ENCODE measurements at regions not wholly inside any gene's neighbourhood (a gene's known extent, or its start where the extent isn't known, plus 50 kb on each side); places are given as distances from the start of the nearest gene placed in this dataset.

DNA sequence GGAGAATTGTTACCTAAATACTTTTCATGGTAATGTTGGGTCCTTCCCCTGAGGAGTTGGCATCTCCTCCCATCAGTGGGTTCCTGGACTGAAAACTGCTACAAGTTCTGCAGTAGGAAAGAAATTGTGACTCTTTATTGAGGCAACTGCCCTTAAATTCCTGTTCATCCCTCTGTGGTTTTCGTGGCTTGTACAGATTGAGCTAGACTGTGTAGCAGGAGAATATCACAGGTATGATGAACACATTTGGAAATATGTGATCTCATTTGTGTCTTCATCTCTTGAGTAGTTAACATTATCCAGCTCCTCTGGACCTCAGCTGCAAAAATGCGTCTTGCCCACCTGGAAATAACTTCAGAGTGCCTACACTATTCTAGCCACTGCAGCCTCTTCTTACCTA lies 390.6 kb downstream of the PTPRC start:
- TF ChIP-seq, protein P1, sequence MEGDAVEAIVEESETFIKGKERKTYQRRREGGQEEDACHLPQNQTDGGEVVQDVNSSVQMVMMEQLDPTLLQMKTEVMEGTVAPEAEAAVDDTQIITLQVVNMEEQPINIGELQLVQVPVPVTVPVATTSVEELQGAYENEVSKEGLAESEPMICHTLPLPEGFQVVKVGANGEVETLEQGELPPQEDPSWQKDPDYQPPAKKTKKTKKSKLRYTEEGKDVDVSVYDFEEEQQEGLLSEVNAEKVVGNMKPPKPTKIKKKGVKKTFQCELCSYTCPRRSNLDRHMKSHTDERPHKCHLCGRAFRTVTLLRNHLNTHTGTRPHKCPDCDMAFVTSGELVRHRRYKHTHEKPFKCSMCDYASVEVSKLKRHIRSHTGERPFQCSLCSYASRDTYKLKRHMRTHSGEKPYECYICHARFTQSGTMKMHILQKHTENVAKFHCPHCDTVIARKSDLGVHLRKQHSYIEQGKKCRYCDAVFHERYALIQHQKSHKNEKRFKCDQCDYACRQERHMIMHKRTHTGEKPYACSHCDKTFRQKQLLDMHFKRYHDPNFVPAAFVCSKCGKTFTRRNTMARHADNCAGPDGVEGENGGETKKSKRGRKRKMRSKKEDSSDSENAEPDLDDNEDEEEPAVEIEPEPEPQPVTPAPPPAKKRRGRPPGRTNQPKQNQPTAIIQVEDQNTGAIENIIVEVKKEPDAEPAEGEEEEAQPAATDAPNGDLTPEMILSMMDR (IDR thresholded peaks at IDR 0.05; ENCODE audit: low read length), result no peak
- TF ChIP-seq EZH2 (IDR thresholded peaks at IDR 0.05; ENCODE audit: borderline replicate concordance, low read length), result no peak

Data from OCI-LY1 (cell line).